ENCODE measurements at regions not wholly inside any gene's neighbourhood (a gene's known extent, or its start where the extent isn't known, plus 50 kb on each side); places are given as distances from the start of the nearest gene placed in this dataset.

- peak; percentile 91 for DNase-seq (ENCODE audit: low read depth)
- no peak for TF ChIP-seq CTCF (IDR thresholded peaks at IDR 0.05; ENCODE audit: control insufficient read depth, extremely low read depth, insufficient read depth)
- peak overlapping the region; percentile 89 for H3K4me3 ChIP-seq (ENCODE audit: low read depth, low read length)
These were observed 102.1 kb downstream of the UCHL1 start for GRCh38 chr4:41358647-41359421.

GRCh38 chr4:41359422-41359775 lies 102.7 kb downstream of the UCHL1 start:
- DNase-seq (ENCODE audit: low read depth), result no peak
- peak overlapping the region; percentile 89 for H3K4me3 ChIP-seq (ENCODE audit: low read depth, low read length)

GRCh38 chr4:41359836-41360213 lies 103.1 kb downstream of the UCHL1 start:
- peak overlapping the region; percentile 89 for H3K4me3 ChIP-seq (ENCODE audit: low read depth, low read length)
- TF ChIP-seq CTCF (IDR thresholded peaks at IDR 0.05; ENCODE audit: control insufficient read depth, extremely low read depth, insufficient read depth), result no peak
- DNase-seq (ENCODE audit: low read depth), result no peak

More at GRCh38 chr4:41359422-41359775, 102.7 kb downstream of the UCHL1 start:
- no peak for TF ChIP-seq CTCF (IDR thresholded peaks at IDR 0.05; ENCODE audit: control insufficient read depth, extremely low read depth, insufficient read depth)

GRCh38 chr4:41360214-41360920 lies 103.6 kb downstream of the UCHL1 start:
- no peak for TF ChIP-seq CTCF (IDR thresholded peaks at IDR 0.05; ENCODE audit: control insufficient read depth, extremely low read depth, insufficient read depth)
- H3K4me3 ChIP-seq (ENCODE audit: low read depth, low read length), result peak overlapping the region; percentile 89
- DNase-seq (ENCODE audit: low read depth), result no peak

GRCh38 chr4:41360921-41361793 lies 104.4 kb downstream of the UCHL1 start:
- peak; percentile 23; the same call in 1 of the 2 replicates for TF ChIP-seq CTCF (IDR thresholded peaks at IDR 0.05; ENCODE audit: control insufficient read depth, extremely low read depth, insufficient read depth)
- peak; percentile 74 for DNase-seq (ENCODE audit: low read depth)
- peak overlapping the region; percentile 89 for H3K4me3 ChIP-seq (ENCODE audit: low read depth, low read length)

GRCh38 chr4:41361794-41362526 lies 105.2 kb downstream of the UCHL1 start:
- peak overlapping the region; percentile 89 for H3K4me3 ChIP-seq (ENCODE audit: low read depth, low read length)
- TF ChIP-seq CTCF (IDR thresholded peaks at IDR 0.05; ENCODE audit: control insufficient read depth, extremely low read depth, insufficient read depth), result no peak
- DNase-seq (ENCODE audit: low read depth), result no peak
